ENCODE measurements at regions not wholly inside any gene's neighbourhood (a gene's known extent, or its start where the extent isn't known, plus 50 kb on each side); places are given as distances from the start of the nearest gene placed in this dataset.

- ATAC-seq, result no peak
- TF ChIP-seq TSHZ2 (CRISPR knock-in tag; IDR thresholded peaks at IDR 0.05) (no peak), ZFP30 (CRISPR knock-in tag; IDR thresholded peaks at IDR 0.05) (no peak), ZNF70 (CRISPR knock-in tag; IDR thresholded peaks at IDR 0.05) (no peak), ZNF8 (CRISPR knock-in tag; IDR thresholded peaks at IDR 0.05) (no peak), OSR1 (CRISPR knock-in tag; IDR thresholded peaks at IDR 0.05) (no peak), BACH2 (CRISPR knock-in tag; IDR thresholded peaks at IDR 0.05; ENCODE audit: borderline replicate concordance) (no peak), CSDC2 (CRISPR knock-in tag; IDR thresholded peaks at IDR 0.05) (no peak), ISL1 (CRISPR knock-in tag; IDR thresholded peaks at IDR 0.05) (no peak), TCF4 (CRISPR knock-in tag; IDR thresholded peaks at IDR 0.05; ENCODE audit: borderline replicate concordance) (no peak), ESRRG (CRISPR knock-in tag; IDR thresholded peaks at IDR 0.05) (no peak), ARNTL (CRISPR knock-in tag; IDR thresholded peaks at IDR 0.05; ENCODE audit: borderline replicate concordance, low read depth) (no peak), CREB5 (CRISPR knock-in tag; IDR thresholded peaks at IDR 0.05; ENCODE audit: low read depth) (no peak), PPARA (CRISPR knock-in tag; IDR thresholded peaks at IDR 0.05; ENCODE audit: borderline replicate concordance) (no peak), GLIS3 (CRISPR knock-in tag; IDR thresholded peaks at IDR 0.05) (no peak), TOX (CRISPR knock-in tag; IDR thresholded peaks at IDR 0.05; ENCODE audit: borderline replicate concordance) (no peak), CSRNP3 (CRISPR knock-in tag; IDR thresholded peaks at IDR 0.05) (no peak)
Observed at GRCh38 chr9:26165426-26165825, 487.2 kb upstream of the TUSC1 start.

- no peak; the same call in 2 of the 3 replicates for ATAC-seq
- no peak for TF ChIP-seq OSR1 (CRISPR knock-in tag; IDR thresholded peaks at IDR 0.05)
Observed at GRCh38 chr9:26163931-26164330, 485.7 kb upstream of the TUSC1 start.

GRCh38 chr9:26159575-26160392 lies 481.5 kb upstream of the TUSC1 start:
- no peak for TF ChIP-seq POU6F1 (CRISPR knock-in tag; IDR thresholded peaks at IDR 0.05; ENCODE audit: borderline replicate concordance, low read depth)
- TF ChIP-seq ESRRG (CRISPR knock-in tag; IDR thresholded peaks at IDR 0.05), result no peak
- peak; percentile 52; the same call in 1 of the 2 replicates for TF ChIP-seq TCF4 (CRISPR knock-in tag; IDR thresholded peaks at IDR 0.05; ENCODE audit: borderline replicate concordance)
- peak; percentile 91 for ATAC-seq

GRCh38 chr9:26158631-26159150 lies 480.4 kb upstream of the TUSC1 start:
- ATAC-seq, result no peak
- TF ChIP-seq GLIS3 (CRISPR knock-in tag; IDR thresholded peaks at IDR 0.05) (no peak), SNAI2 (CRISPR knock-in tag; IDR thresholded peaks at IDR 0.05) (no peak)

- no peak for ATAC-seq
- TF ChIP-seq TSHZ2 (CRISPR knock-in tag; IDR thresholded peaks at IDR 0.05), result no peak
- TF ChIP-seq ESRRG (CRISPR knock-in tag; IDR thresholded peaks at IDR 0.05), result no peak
- TF ChIP-seq BACH2 (CRISPR knock-in tag; IDR thresholded peaks at IDR 0.05; ENCODE audit: borderline replicate concordance), result no peak
- no peak for TF ChIP-seq PPARA (CRISPR knock-in tag; IDR thresholded peaks at IDR 0.05; ENCODE audit: borderline replicate concordance)
- TF ChIP-seq ZFP3 (CRISPR knock-in tag; IDR thresholded peaks at IDR 0.05), result no peak
- TF ChIP-seq TOX (CRISPR knock-in tag; IDR thresholded peaks at IDR 0.05; ENCODE audit: borderline replicate concordance), result no peak
- TF ChIP-seq TCF4 (CRISPR knock-in tag; IDR thresholded peaks at IDR 0.05; ENCODE audit: borderline replicate concordance), result no peak
- no peak for TF ChIP-seq ZNF565 (CRISPR knock-in tag; conservative IDR thresholded peaks at IDR 0.05; ENCODE audit: low read depth)
- no peak for TF ChIP-seq GLIS3 (CRISPR knock-in tag; IDR thresholded peaks at IDR 0.05)
- no peak for TF ChIP-seq OSR1 (CRISPR knock-in tag; IDR thresholded peaks at IDR 0.05)
- no peak for TF ChIP-seq POU6F1 (CRISPR knock-in tag; IDR thresholded peaks at IDR 0.05; ENCODE audit: borderline replicate concordance, low read depth)
- no peak for TF ChIP-seq RARB (CRISPR knock-in tag; IDR thresholded peaks at IDR 0.05)
- no peak for TF ChIP-seq ZNF8 (CRISPR knock-in tag; IDR thresholded peaks at IDR 0.05)
Observed at GRCh38 chr9:26157411-26157810, 479.2 kb upstream of the TUSC1 start.

Data from SK-N-SH treated with all-trans-retinoic acid at 6 μM for 48 hours (cell line).